22Rv1 (cell line): ENCODE measurements at regions not wholly inside any gene's neighbourhood (a gene's known extent, or its start where the extent isn't known, plus 50 kb on each side); places are given as distances from the start of the nearest gene placed in this dataset.

ENCODE experiments used
- ZFX ChIP-seq: fragments of 450-650 bp; IDR thresholded peaks from 2 replicates; pipeline ENCODE4 v1.6.1; 2017; ENCODE audit warnings: antibody characterized with exemption, borderline replicate concordance
- TF ChIP-seq, protein P1 (sequence below): fragments of 450-650 bp; IDR thresholded peaks from 2 replicates; pipeline ENCODE4 v1.5.1; 2017; ENCODE audit warnings: mild to moderate bottlenecking

DNA sequence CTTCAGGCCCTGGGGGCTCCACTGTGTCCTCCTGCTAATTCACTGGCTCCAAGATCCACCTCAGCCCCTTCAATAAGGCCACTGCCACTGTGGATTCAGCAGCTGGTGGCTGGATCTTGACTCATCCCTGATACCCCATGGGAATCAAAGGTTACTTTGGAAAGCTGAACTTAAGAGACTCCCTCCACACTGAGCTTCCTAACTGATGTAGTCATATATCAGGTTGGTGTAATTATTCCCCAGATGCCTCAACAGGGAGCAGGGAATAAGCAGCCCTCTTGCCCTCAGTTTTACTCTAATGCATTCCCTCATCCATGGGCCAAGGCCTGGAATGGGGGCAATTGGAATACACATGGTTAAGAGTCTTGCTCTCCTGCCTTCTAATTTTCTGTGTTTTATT is 164.6 kb downstream of the FASLG start:
- no peak for TF ChIP-seq ZFX
- TF ChIP-seq, protein P1, sequence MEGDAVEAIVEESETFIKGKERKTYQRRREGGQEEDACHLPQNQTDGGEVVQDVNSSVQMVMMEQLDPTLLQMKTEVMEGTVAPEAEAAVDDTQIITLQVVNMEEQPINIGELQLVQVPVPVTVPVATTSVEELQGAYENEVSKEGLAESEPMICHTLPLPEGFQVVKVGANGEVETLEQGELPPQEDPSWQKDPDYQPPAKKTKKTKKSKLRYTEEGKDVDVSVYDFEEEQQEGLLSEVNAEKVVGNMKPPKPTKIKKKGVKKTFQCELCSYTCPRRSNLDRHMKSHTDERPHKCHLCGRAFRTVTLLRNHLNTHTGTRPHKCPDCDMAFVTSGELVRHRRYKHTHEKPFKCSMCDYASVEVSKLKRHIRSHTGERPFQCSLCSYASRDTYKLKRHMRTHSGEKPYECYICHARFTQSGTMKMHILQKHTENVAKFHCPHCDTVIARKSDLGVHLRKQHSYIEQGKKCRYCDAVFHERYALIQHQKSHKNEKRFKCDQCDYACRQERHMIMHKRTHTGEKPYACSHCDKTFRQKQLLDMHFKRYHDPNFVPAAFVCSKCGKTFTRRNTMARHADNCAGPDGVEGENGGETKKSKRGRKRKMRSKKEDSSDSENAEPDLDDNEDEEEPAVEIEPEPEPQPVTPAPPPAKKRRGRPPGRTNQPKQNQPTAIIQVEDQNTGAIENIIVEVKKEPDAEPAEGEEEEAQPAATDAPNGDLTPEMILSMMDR: no peak
